Chondrocyte (in vitro differentiated cells): ENCODE measurements at regions not wholly inside any gene's neighbourhood (a gene's known extent, or its start where the extent isn't known, plus 50 kb on each side); places are given as distances from the start of the nearest gene placed in this dataset.

Experiments
- DNase-seq: peaks from one replicate; pipeline ENCODE4 v3.0.0; 2021; ENCODE audit warnings: mixed read lengths, low spot score
- H3K27ac Mint-ChIP-seq: one replicate; pipeline ENCODE4 v1.8.0; 2021; ENCODE audit warnings: mild to moderate bottlenecking, moderate library complexity, mixed read lengths; ENCODE audit not compliant: unreplicated experiment
- H3K27me3 Mint-ChIP-seq: 2 replicates; pipeline ENCODE4 v1.8.0; 2021; ENCODE audit warnings: low read depth, mixed read lengths
- H3K36me3 Mint-ChIP-seq: 2 replicates; pipeline ENCODE4 v1.8.0; 2021; ENCODE audit warnings: low read depth, mixed read lengths
- H3K4me1 Mint-ChIP-seq: 2 replicates; pipeline ENCODE4 v1.8.0; 2021; ENCODE audit warnings: low read depth, mild to moderate bottlenecking, mixed read lengths
- H3K4me3 Mint-ChIP-seq: one replicate; pipeline ENCODE4 v1.8.0; 2021; ENCODE audit warnings: mild to moderate bottlenecking, moderate library complexity, mixed read lengths; ENCODE audit not compliant: unreplicated experiment
- H3K9me3 Mint-ChIP-seq: 2 replicates; pipeline ENCODE4 v1.8.0; 2021; ENCODE audit warnings: low read depth, mixed read lengths
- CTCF ChIP-seq: fragments of 200-600 bp; sonication (generic); IDR thresholded peaks from 2 replicates; pipeline ENCODE4 v1.5.0; 2021; ENCODE audit warnings: antibody characterized with exemption, mild to moderate bottlenecking, moderate library complexity

DNA sequence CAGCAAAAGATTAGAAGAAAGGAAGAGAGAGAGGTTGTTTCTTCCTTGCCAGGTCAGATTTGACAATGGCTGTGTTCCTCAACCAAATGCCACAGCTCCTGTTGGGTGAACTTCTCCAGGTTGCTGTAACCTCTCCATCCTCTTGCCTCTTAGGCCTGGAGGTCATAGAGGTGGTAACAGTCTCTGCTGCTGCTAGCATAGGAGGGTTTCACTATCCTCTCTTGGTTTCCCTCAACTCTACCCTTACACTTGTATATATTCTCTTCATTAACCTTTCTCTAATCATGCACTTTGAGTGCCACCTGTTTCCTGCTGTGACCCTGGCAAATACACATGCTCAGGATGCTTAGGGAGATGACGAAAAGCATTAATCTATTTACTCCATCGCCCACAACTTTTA, 67.7 kb upstream of the HIF1A start:
- Mint-ChIP-seq H3K27ac (no peak overlapping the region), H3K4me1 (peaks cover 18% of the 10 kb centered on the region), H3K27me3 (no peaks in the 10 kb centered on the region), H3K4me3 (no peak overlapping the region), H3K9me3 (no peaks in the 10 kb centered on the region), H3K36me3 (no peaks in the 10 kb centered on the region)
- DNase-seq = no peak
- no peak for TF ChIP-seq CTCF

- H3K27ac Mint-ChIP-seq = no peak overlapping the region
- DNase-seq = no peak
- no peaks in the 10 kb centered on the region for H3K9me3 Mint-ChIP-seq
- no peak for TF ChIP-seq CTCF
- peaks cover 18% of the 10 kb centered on the region for H3K4me1 Mint-ChIP-seq
- H3K36me3 Mint-ChIP-seq = no peaks in the 10 kb centered on the region
- no peaks in the 10 kb centered on the region for H3K27me3 Mint-ChIP-seq
- H3K4me3 Mint-ChIP-seq = no peak overlapping the region
Measured at GRCh38 chr14:61628016-61628725, 67.1 kb upstream of the HIF1A start.

- Mint-ChIP-seq H3K4me1 (peaks cover 7% of the 10 kb centered on the region), H3K9me3 (no peaks in the 10 kb centered on the region), H3K36me3 (no peaks in the 10 kb centered on the region), H3K27ac (no peak overlapping the region), H3K27me3 (no peaks in the 10 kb centered on the region), H3K4me3 (no peak overlapping the region)
- no peak for TF ChIP-seq CTCF
- DNase-seq = no peak
Measured at GRCh38 chr14:61630399-61631044, 64.8 kb upstream of the HIF1A start.

DNA sequence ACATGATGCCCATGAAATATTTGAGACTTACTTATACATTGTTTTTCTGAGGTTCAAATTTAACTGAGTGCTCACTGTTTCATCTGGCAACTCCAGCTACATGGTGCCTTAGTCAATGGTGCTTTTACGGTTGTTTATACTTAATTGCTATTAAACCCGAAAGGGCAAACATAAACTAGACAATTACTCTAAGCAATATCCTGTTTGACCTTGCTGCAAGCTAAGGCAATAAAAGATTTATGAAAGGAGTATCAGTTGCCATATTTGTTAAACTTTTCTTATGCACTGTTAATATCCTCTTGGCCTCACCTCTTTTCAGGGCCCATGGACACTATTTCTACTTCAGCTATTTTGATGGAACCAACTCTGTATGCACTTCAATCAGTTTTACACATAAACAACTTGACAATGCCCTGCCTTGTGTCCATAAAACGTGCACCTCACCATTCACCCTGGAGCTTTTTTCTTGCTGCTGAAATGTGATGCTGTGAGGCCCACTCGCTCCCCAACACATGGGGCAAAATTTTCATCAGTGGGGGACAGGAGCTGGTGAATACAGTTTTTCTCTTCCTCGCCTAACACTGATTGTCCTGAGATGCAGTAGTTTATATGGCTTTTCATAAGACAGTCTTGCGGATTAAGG, 64.1 kb upstream of the HIF1A start:
- H3K4me1 Mint-ChIP-seq = peaks cover 7% of the 10 kb centered on the region
- H3K4me3 Mint-ChIP-seq = no peak overlapping the region
- no peak for DNase-seq
- H3K36me3 Mint-ChIP-seq = no peaks in the 10 kb centered on the region
- TF ChIP-seq CTCF = no peak
- no peaks in the 10 kb centered on the region for H3K27me3 Mint-ChIP-seq
- no peaks in the 10 kb centered on the region for H3K9me3 Mint-ChIP-seq
- H3K27ac Mint-ChIP-seq = no peak overlapping the region

- H3K36me3 Mint-ChIP-seq = no peaks in the 10 kb centered on the region
- no peak overlapping the region for H3K27ac Mint-ChIP-seq
- H3K9me3 Mint-ChIP-seq = no peaks in the 10 kb centered on the region
- no peak overlapping the region for H3K4me3 Mint-ChIP-seq
- DNase-seq = no peak
- no peaks in the 10 kb centered on the region for H3K27me3 Mint-ChIP-seq
- no peak for TF ChIP-seq CTCF
- peaks cover 7% of the 10 kb centered on the region for H3K4me1 Mint-ChIP-seq
Measured at GRCh38 chr14:61632401-61632800, 62.9 kb upstream of the HIF1A start.
